ENCODE measurements at regions not wholly inside any gene's neighbourhood (a gene's known extent, or its start where the extent isn't known, plus 50 kb on each side); places are given as distances from the start of the nearest gene placed in this dataset.

- H3K4me3 ChIP-seq (ENCODE audit: low read depth, low read length) = no peak overlapping the region
- no peak for TF ChIP-seq CTCF (IDR thresholded peaks at IDR 0.05; ENCODE audit: insufficient read depth, low read depth, low read length, missing control alignments)
- DNase-seq (ENCODE audit: low read depth) = no peak
Observed at GRCh38 chr9:3773362-3774060, 247.7 kb upstream of the RFX3 start.

GRCh38 chr9:3769646-3770045, 243.8 kb upstream of the RFX3 start:
- no peak for TF ChIP-seq CTCF (IDR thresholded peaks at IDR 0.05; ENCODE audit: insufficient read depth, low read depth, low read length, missing control alignments)
- H3K4me3 ChIP-seq (ENCODE audit: low read depth, low read length) = no peak overlapping the region
- no peak for DNase-seq (ENCODE audit: low read depth)

GRCh38 chr9:3768712-3769457, 243.1 kb upstream of the RFX3 start:
- DNase-seq (ENCODE audit: low read depth) = no peak
- no peak for TF ChIP-seq CTCF (IDR thresholded peaks at IDR 0.05; ENCODE audit: insufficient read depth, low read depth, low read length, missing control alignments)
- H3K4me3 ChIP-seq (ENCODE audit: low read depth, low read length) = no peak overlapping the region

GRCh38 chr9:3768286-3768685, 242.5 kb upstream of the RFX3 start:
- H3K4me3 ChIP-seq (ENCODE audit: low read depth, low read length) = no peak overlapping the region
- no peak for TF ChIP-seq CTCF (IDR thresholded peaks at IDR 0.05; ENCODE audit: insufficient read depth, low read depth, low read length, missing control alignments)
- DNase-seq (ENCODE audit: low read depth) = no peak

GRCh38 chr9:3762076-3762475, 236.3 kb upstream of the RFX3 start:
- H3K4me3 ChIP-seq (ENCODE audit: low read depth, low read length) = no peak overlapping the region
- no peak for TF ChIP-seq CTCF (IDR thresholded peaks at IDR 0.05; ENCODE audit: insufficient read depth, low read depth, low read length, missing control alignments)

GRCh38 chr9:3760031-3760430, 234.2 kb upstream of the RFX3 start:
- no peak for DNase-seq (ENCODE audit: low read depth)
- H3K4me3 ChIP-seq (ENCODE audit: low read depth, low read length) = no peak overlapping the region
- TF ChIP-seq CTCF (IDR thresholded peaks at IDR 0.05; ENCODE audit: insufficient read depth, low read depth, low read length, missing control alignments) = no peak

More at GRCh38 chr9:3762076-3762475, 236.3 kb upstream of the RFX3 start:
- no peak for DNase-seq (ENCODE audit: low read depth)

All from GM12865 (cell line).